ENCODE measurements at regions not wholly inside any gene's neighbourhood (a gene's known extent, or its start where the extent isn't known, plus 50 kb on each side); places are given as distances from the start of the nearest gene placed in this dataset.

- TF ChIP-seq CTCF (IDR thresholded peaks at IDR 0.05; ENCODE audit: insufficient read depth, low read depth, low read length) (no peak), EZH2 (IDR thresholded peaks at IDR 0.05; ENCODE audit: insufficient read depth, low read length) (no peak)
These were observed 182.2 kb downstream of the SREK1 start for GRCh38 chr5:66326276-66326675.

All from astrocyte (in vitro differentiated cells and primary cell).